Brain microvascular endothelial cell (primary cell): ENCODE measurements at regions not wholly inside any gene's neighbourhood (a gene's known extent, or its start where the extent isn't known, plus 50 kb on each side); places are given as distances from the start of the nearest gene placed in this dataset.

Experiments used
- DNase-seq: peaks from one replicate; pipeline ENCODE4 v3.0.0-alpha.2; 2020
- H3K27ac ChIP-seq: fragments of 250-450 bp; sonication (Bioruptor Pico); 2 replicates; pipeline ENCODE4 v1.5.1; 2020; ENCODE audit warnings: mild to moderate bottlenecking, moderate library complexity
- H3K27me3 ChIP-seq: fragments of 250-450 bp; sonication (Bioruptor Pico); replicated peaks from 2 replicates; pipeline ENCODE4 v1.5.1; 2020; ENCODE audit warnings: mild to moderate bottlenecking
- H3K36me3 ChIP-seq: fragments of 250-450 bp; sonication (Bioruptor Pico); replicated peaks from 2 replicates; pipeline ENCODE4 v1.5.1; 2020; ENCODE audit warnings: mild to moderate bottlenecking
- H3K4me3 ChIP-seq: 2 replicates; pipeline ENCODE4 v1.5.1; 2011; ENCODE audit warnings: low read depth, mild to moderate bottlenecking, control low read depth, low read length, moderate library complexity
- CTCF ChIP-seq: IDR thresholded peaks from 2 replicates; pipeline ENCODE4 v1.5.1; 2011; ENCODE audit warnings: low read depth, mild to moderate bottlenecking, moderate library complexity, low read length, control low read depth, inconsistent platforms; ENCODE audit errors: missing control alignments
- in situ Hi-C: cut with HindIII; loops from 2 replicates; pipeline ENCODE4 v1.10.0; 2017; ENCODE audit warnings: low sequenced_read_pairs, low pct_ligation_motif_present

GRCh38 chr11:13869398-13869886 lies 93.1 kb upstream of the SPON1 start:
- no peak for DNase-seq
- in situ Hi-C loops: no loop called here
- no peak for TF ChIP-seq CTCF
- no peaks in the 10 kb centered on the region for H3K27me3 ChIP-seq
- no peak overlapping the region for H3K27ac ChIP-seq
- no peak overlapping the region for H3K4me3 ChIP-seq
- no peaks in the 10 kb centered on the region for H3K36me3 ChIP-seq

GRCh38 chr11:13874597-13874996 lies 87.9 kb upstream of the SPON1 start:
- Histone ChIP-seq H3K27ac (no peak overlapping the region), H3K4me3 (no peak overlapping the region), H3K27me3 (no peaks in the 10 kb centered on the region), H3K36me3 (no peaks in the 10 kb centered on the region)
- no peak for DNase-seq
- TF ChIP-seq CTCF: no peak
- in situ Hi-C loops: no loop called here

- H3K36me3 ChIP-seq: no peaks in the 10 kb centered on the region
- TF ChIP-seq CTCF: no peak
- DNase-seq: no peak
- H3K27ac ChIP-seq: no peak overlapping the region
- no peak overlapping the region for H3K4me3 ChIP-seq
- H3K27me3 ChIP-seq: no peaks in the 10 kb centered on the region
- in situ Hi-C loops: no loop called here
Measured at GRCh38 chr11:13875643-13876042, 86.9 kb upstream of the SPON1 start.

GRCh38 chr11:13876423-13876822 lies 86.1 kb upstream of the SPON1 start:
- H3K4me3 ChIP-seq: no peak overlapping the region
- DNase-seq: no peak
- in situ Hi-C loops: no loop called here

GRCh38 chr11:13878077-13878476 lies 84.4 kb upstream of the SPON1 start:
- Histone ChIP-seq H3K27ac (no peak overlapping the region), H3K27me3 (no peaks in the 10 kb centered on the region), H3K36me3 (no peaks in the 10 kb centered on the region), H3K4me3 (no peak overlapping the region)
- TF ChIP-seq CTCF: no peak
- in situ Hi-C loops: no loop called here
- DNase-seq: no peak

More at GRCh38 chr11:13876423-13876822, 86.1 kb upstream of the SPON1 start:
- no peaks in the 10 kb centered on the region for H3K36me3 ChIP-seq
- H3K27ac ChIP-seq: no peak overlapping the region
- no peak for TF ChIP-seq CTCF
- H3K27me3 ChIP-seq: no peaks in the 10 kb centered on the region

GRCh38 chr11:13880634-13881033 lies 81.9 kb upstream of the SPON1 start:
- Histone ChIP-seq H3K36me3 (no peaks in the 10 kb centered on the region), H3K27me3 (no peaks in the 10 kb centered on the region), H3K27ac (no peak overlapping the region), H3K4me3 (no peak overlapping the region)
- TF ChIP-seq CTCF: no peak
- DNase-seq: no peak
- in situ Hi-C loops: no loop called here
